ENCODE measurements at regions not wholly inside any gene's neighbourhood (a gene's known extent, or its start where the extent isn't known, plus 50 kb on each side); places are given as distances from the start of the nearest gene placed in this dataset.

DNA sequence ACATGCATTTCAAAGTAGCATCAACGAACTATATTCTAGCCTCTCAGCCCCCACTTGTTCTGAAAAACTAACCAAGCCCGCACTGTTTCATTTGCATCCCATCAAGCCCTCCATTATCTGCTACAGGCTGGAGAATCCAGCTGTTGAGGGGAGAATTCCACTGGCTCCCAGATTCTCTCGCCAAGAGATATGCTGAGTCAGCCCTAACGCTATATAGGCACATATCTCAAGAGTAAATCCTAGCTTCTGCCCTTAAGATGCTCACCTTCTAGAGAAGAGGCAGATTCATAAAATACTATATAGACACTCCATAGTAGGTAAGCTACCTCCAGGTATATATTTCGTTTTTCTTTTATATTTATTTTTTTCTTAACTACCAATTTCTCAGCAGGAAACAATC is 266.4 kb upstream of the TARS1 start:
- TF ChIP-seq, protein P1, sequence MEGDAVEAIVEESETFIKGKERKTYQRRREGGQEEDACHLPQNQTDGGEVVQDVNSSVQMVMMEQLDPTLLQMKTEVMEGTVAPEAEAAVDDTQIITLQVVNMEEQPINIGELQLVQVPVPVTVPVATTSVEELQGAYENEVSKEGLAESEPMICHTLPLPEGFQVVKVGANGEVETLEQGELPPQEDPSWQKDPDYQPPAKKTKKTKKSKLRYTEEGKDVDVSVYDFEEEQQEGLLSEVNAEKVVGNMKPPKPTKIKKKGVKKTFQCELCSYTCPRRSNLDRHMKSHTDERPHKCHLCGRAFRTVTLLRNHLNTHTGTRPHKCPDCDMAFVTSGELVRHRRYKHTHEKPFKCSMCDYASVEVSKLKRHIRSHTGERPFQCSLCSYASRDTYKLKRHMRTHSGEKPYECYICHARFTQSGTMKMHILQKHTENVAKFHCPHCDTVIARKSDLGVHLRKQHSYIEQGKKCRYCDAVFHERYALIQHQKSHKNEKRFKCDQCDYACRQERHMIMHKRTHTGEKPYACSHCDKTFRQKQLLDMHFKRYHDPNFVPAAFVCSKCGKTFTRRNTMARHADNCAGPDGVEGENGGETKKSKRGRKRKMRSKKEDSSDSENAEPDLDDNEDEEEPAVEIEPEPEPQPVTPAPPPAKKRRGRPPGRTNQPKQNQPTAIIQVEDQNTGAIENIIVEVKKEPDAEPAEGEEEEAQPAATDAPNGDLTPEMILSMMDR (IDR thresholded peaks at IDR 0.05), result no peak
- no peak for TF ChIP-seq POLR2A (IDR thresholded peaks at IDR 0.05)

Measured in stomach (tissue), 4 donors.